Right cardiac atrium (tissue), 5 donors: ENCODE measurements at regions not wholly inside any gene's neighbourhood (a gene's known extent, or its start where the extent isn't known, plus 50 kb on each side); places are given as distances from the start of the nearest gene placed in this dataset.

Experiments
- ATAC-seq, 2 donors: fragments of 200-7000 bp; cut with Tn5 transposase; one replicate each; pipeline versions ENCODE4 v1.8.0 to v1.9.1; 2020; ENCODE audit warnings: moderate library complexity in 2 of 2, mild to moderate bottlenecking in 1 of 2
- DNase-seq, 3 donors: peaks; one replicate each; pipeline ENCODE4 v3.0.0-alpha.2; 2020
- H3K27ac ChIP-seq: one replicate; pipeline ENCODE4 v1.5.1; 2013; ENCODE audit warnings: mild to moderate bottlenecking, low read length, control low read depth, moderate library complexity
- H3K27me3 ChIP-seq: one replicate; pipeline ENCODE4 v1.6.1; 2013; ENCODE audit not compliant: control insufficient read depth, insufficient read depth
- H3K4me1 ChIP-seq: one replicate; pipeline ENCODE4 v1.6.1; 2013; ENCODE audit warnings: low read length; ENCODE audit not compliant: control insufficient read depth, insufficient read depth
- H3K4me3 ChIP-seq: one replicate; pipeline ENCODE4 v1.5.1; 2013; ENCODE audit warnings: low read length, control low read depth
- H3K9me3 ChIP-seq: one replicate; pipeline ENCODE4 v1.6.1; 2013; ENCODE audit warnings: low read length; ENCODE audit not compliant: control insufficient read depth
- WGBS: extraction: QIAGEN DNeasy Blood & Tissue Kit; methylation state at CpG from one replicate; pipeline ENCODE4 v1.1.7; 2013; 5-methylcytosine and 5-hydroxymethylcytosine counted together
- intact Hi-C, 4 donors: fragments of 100-400 bp; cut with DNase I; formaldehyde crosslinking; loops; one replicate each; pipeline versions ENCODE4 v1.11.0 to v1.14.0; 2022 to 2023
- donor health status: healthy with polysubstance abuse.
- donor health status: DM: no; HTN: yes; CAD: no.
- donor health status: DM: no; HTN: no; CAD: no.
- donor health status: DM: no; HTN: yes; CAD: no; lungs with severe emphysema.
- donor health status: DM: yes; HTN: yes; CAD: no.

GRCh38 chr5:98425640-98426039, 347.8 kb upstream of the RGMB start:
- Histone ChIP-seq H3K9me3 (no peaks in the 10 kb centered on the region), H3K27me3 (no peaks in the 10 kb centered on the region), H3K27ac (no peak overlapping the region), H3K4me3 (no peak overlapping the region), H3K4me1 (no peaks in the 10 kb centered on the region)
- ATAC-seq (no peak), DNase-seq (no peak)
- intact Hi-C loops = no loop called here

- no peak for ATAC-seq
Measured at GRCh38 chr5:98428806-98429205, 344.7 kb upstream of the RGMB start.

GRCh38 chr5:98432378-98432777, 341.1 kb upstream of the RGMB start:
- H3K27me3 ChIP-seq = no peaks in the 10 kb centered on the region
- ATAC-seq (no peak), DNase-seq (no peak)
- H3K9me3 ChIP-seq = no peaks in the 10 kb centered on the region
- 61% methylated on average over 3 of the region's 3 CpGs for WGBS
- no peak overlapping the region for H3K4me3 ChIP-seq
- no peak overlapping the region for H3K27ac ChIP-seq
- H3K4me1 ChIP-seq = no peaks in the 10 kb centered on the region
- intact Hi-C loops = no loop called here

More at GRCh38 chr5:98428806-98429205, 344.7 kb upstream of the RGMB start:
- no peak overlapping the region for H3K27ac ChIP-seq
- no peak overlapping the region for H3K4me3 ChIP-seq
- no peak for DNase-seq
- H3K9me3 ChIP-seq = no peaks in the 10 kb centered on the region
- WGBS = 45% methylated on average over 4 of the region's 4 CpGs
- intact Hi-C loops = no loop called here
- H3K4me1 ChIP-seq = no peaks in the 10 kb centered on the region
- H3K27me3 ChIP-seq = no peaks in the 10 kb centered on the region

- Histone ChIP-seq H3K4me3 (no peak overlapping the region), H3K27ac (no peak overlapping the region), H3K27me3 (no peaks in the 10 kb centered on the region), H3K9me3 (no peaks in the 10 kb centered on the region), H3K4me1 (no peaks in the 10 kb centered on the region)
- DNase-seq (no peak), ATAC-seq (no peak)
- WGBS = 38% methylated on average over 2 of the region's 2 CpGs
- intact Hi-C loops = no loop called here
Measured at GRCh38 chr5:98433022-98433421, 340.4 kb upstream of the RGMB start.

- DNase-seq (no peak), ATAC-seq (no peak)
- H3K27me3 ChIP-seq = no peaks in the 10 kb centered on the region
- no peaks in the 10 kb centered on the region for H3K9me3 ChIP-seq
- no peak overlapping the region for H3K27ac ChIP-seq
- intact Hi-C loops = no loop called here
- H3K4me3 ChIP-seq = no peak overlapping the region
- no peaks in the 10 kb centered on the region for H3K4me1 ChIP-seq
Measured at GRCh38 chr5:98433673-98434072, 339.8 kb upstream of the RGMB start.

- intact Hi-C loops = no loop called here
- no peak for ATAC-seq
- 78% methylated on average over 3 of the region's 3 CpGs for WGBS
- Histone ChIP-seq H3K27ac (no peak overlapping the region), H3K27me3 (no peaks in the 10 kb centered on the region), H3K4me1 (no peaks in the 10 kb centered on the region), H3K9me3 (no peaks in the 10 kb centered on the region), H3K4me3 (no peak overlapping the region)
- DNase-seq = no peak
Measured at GRCh38 chr5:98436667-98437066, 336.8 kb upstream of the RGMB start.

- ATAC-seq (no peak), DNase-seq (no peak)
- no peak overlapping the region for H3K4me3 ChIP-seq
- intact Hi-C loops = no loop called here
- WGBS = 66% methylated on average over 1 of the region's 1 CpG
- no peaks in the 10 kb centered on the region for H3K27me3 ChIP-seq
- H3K4me1 ChIP-seq = no peaks in the 10 kb centered on the region
- no peaks in the 10 kb centered on the region for H3K9me3 ChIP-seq
- H3K27ac ChIP-seq = no peak overlapping the region
Measured at GRCh38 chr5:98442448-98442847, 331.0 kb upstream of the RGMB start.

- no peak for ATAC-seq
- intact Hi-C loops = no loop called here
- WGBS = 63% methylated on average over 1 of the region's 1 CpG
- Histone ChIP-seq H3K4me3 (no peak overlapping the region), H3K4me1 (no peaks in the 10 kb centered on the region), H3K27ac (no peak overlapping the region), H3K9me3 (no peaks in the 10 kb centered on the region), H3K27me3 (no peaks in the 10 kb centered on the region)
- no peak for DNase-seq
Measured at GRCh38 chr5:98443881-98444280, 329.6 kb upstream of the RGMB start.

GRCh38 chr5:98453296-98453695, 320.2 kb upstream of the RGMB start:
- Histone ChIP-seq H3K27ac (no peak overlapping the region), H3K4me3 (no peak overlapping the region), H3K4me1 (no peaks in the 10 kb centered on the region), H3K27me3 (no peaks in the 10 kb centered on the region), H3K9me3 (no peaks in the 10 kb centered on the region)
- intact Hi-C loops = no loop called here
- ATAC-seq = no peak
- DNase-seq = no peak
- WGBS = 57% methylated on average over 1 of the region's 1 CpG

GRCh38 chr5:98454407-98454806, 319.1 kb upstream of the RGMB start:
- Histone ChIP-seq H3K4me1 (no peaks in the 10 kb centered on the region), H3K27ac (no peak overlapping the region), H3K4me3 (no peak overlapping the region), H3K27me3 (no peaks in the 10 kb centered on the region), H3K9me3 (no peaks in the 10 kb centered on the region)
- ATAC-seq (no peak), DNase-seq (no peak)
- intact Hi-C loops = no loop called here
- WGBS = 74% methylated on average over 1 of the region's 1 CpG

GRCh38 chr5:98454904-98455303, 318.6 kb upstream of the RGMB start:
- DNase-seq = no peak
- Histone ChIP-seq H3K27me3 (no peaks in the 10 kb centered on the region), H3K4me1 (no peaks in the 10 kb centered on the region), H3K4me3 (no peak overlapping the region), H3K9me3 (no peaks in the 10 kb centered on the region), H3K27ac (no peak overlapping the region)
- 47% methylated on average over 4 of the region's 4 CpGs for WGBS
- peak in 1 of 2 donors; percentile 45 for ATAC-seq
- intact Hi-C loops = no loop called here

- intact Hi-C loops = no loop called here
- 65% methylated on average over 3 of the region's 3 CpGs for WGBS
- DNase-seq (no peak), ATAC-seq (no peak)
- H3K27ac ChIP-seq = no peak overlapping the region
- H3K4me1 ChIP-seq = no peaks in the 10 kb centered on the region
- no peaks in the 10 kb centered on the region for H3K9me3 ChIP-seq
- H3K4me3 ChIP-seq = no peak overlapping the region
- H3K27me3 ChIP-seq = no peaks in the 10 kb centered on the region
Measured at GRCh38 chr5:98455665-98456064, 317.8 kb upstream of the RGMB start.
